HG02970 (cell line): ENCODE measurements at regions not wholly inside any gene's neighbourhood (a gene's known extent, or its start where the extent isn't known, plus 50 kb on each side); places are given as distances from the start of the nearest gene placed in this dataset.

ENCODE experiments used
- ATAC-seq: cut with Tn5 transposase; IDR thresholded peaks from one replicate; pipeline ENCODE4 v1.9.1; 2021; ENCODE audit warnings: mild to moderate bottlenecking, moderate library complexity, moderate number of reproducible peaks; ENCODE audit not compliant: unreplicated experiment, low FRiP score

- ATAC-seq: no peak
These were observed 214.3 kb downstream of the DHX35 start for GRCh38 chr20:39176457-39176856.

- ATAC-seq: no peak
These were observed 208.8 kb downstream of the DHX35 start for GRCh38 chr20:39170896-39171463.

GRCh38 chr20:39165099-39165498 lies 203.0 kb downstream of the DHX35 start:
- ATAC-seq: no peak

GRCh38 chr20:39164642-39165041 lies 202.5 kb downstream of the DHX35 start:
- ATAC-seq: no peak

GRCh38 chr20:39163993-39164392 lies 201.8 kb downstream of the DHX35 start:
- ATAC-seq: no peak

GRCh38 chr20:39161900-39162299 lies 199.8 kb downstream of the DHX35 start:
- no peak for ATAC-seq

- no peak for ATAC-seq
These were observed 193.8 kb downstream of the DHX35 start for GRCh38 chr20:39155971-39156370.

- no peak for ATAC-seq
These were observed 190.6 kb downstream of the DHX35 start for GRCh38 chr20:39152742-39153141.

- no peak for ATAC-seq
These were observed 190.0 kb downstream of the DHX35 start for GRCh38 chr20:39152126-39152525.

- no peak for ATAC-seq
These were observed 188.4 kb downstream of the DHX35 start for GRCh38 chr20:39150501-39150900.

GRCh38 chr20:39146394-39146793 lies 184.2 kb downstream of the DHX35 start:
- no peak for ATAC-seq

- no peak for ATAC-seq
These were observed 183.8 kb downstream of the DHX35 start for GRCh38 chr20:39145921-39146320.

- no peak for ATAC-seq
These were observed 182.6 kb downstream of the DHX35 start for GRCh38 chr20:39144757-39145156.

GRCh38 chr20:39142407-39143096 lies 180.4 kb downstream of the DHX35 start:
- no peak for ATAC-seq

GRCh38 chr20:39137299-39137698 lies 175.2 kb downstream of the DHX35 start:
- ATAC-seq: no peak

- no peak for ATAC-seq
These were observed 174.7 kb downstream of the DHX35 start for GRCh38 chr20:39136798-39137197.

- ATAC-seq: no peak
These were observed 173.9 kb downstream of the DHX35 start for GRCh38 chr20:39135885-39136544.

- ATAC-seq: no peak
These were observed 171.1 kb downstream of the DHX35 start for GRCh38 chr20:39133201-39133600.

- ATAC-seq: no peak
These were observed 170.4 kb downstream of the DHX35 start for GRCh38 chr20:39132511-39132910.

- no peak for ATAC-seq
These were observed 169.9 kb downstream of the DHX35 start for GRCh38 chr20:39132093-39132492.

GRCh38 chr20:39130627-39131026 lies 168.5 kb downstream of the DHX35 start:
- ATAC-seq: no peak

GRCh38 chr20:39129523-39129922 lies 167.4 kb downstream of the DHX35 start:
- ATAC-seq: no peak
